Loucy (cell line): ENCODE measurements at regions not wholly inside any gene's neighbourhood (a gene's known extent, or its start where the extent isn't known, plus 50 kb on each side); places are given as distances from the start of the nearest gene placed in this dataset.

Experiments
- H2AFZ ChIP-seq: fragments of 200-600 bp; sonication (generic); 2 replicates; pipeline ENCODE4 v1.6.0; 2016; ENCODE audit warnings: antibody characterized with exemption, mild to moderate bottlenecking, low read length, moderate library complexity
- H3F3A ChIP-seq: fragments of 200-600 bp; 2 replicates; pipeline ENCODE4 v1.6.0; 2016; ENCODE audit warnings: antibody characterized with exemption, low read depth, mild to moderate bottlenecking
- H3K27me3 ChIP-seq: fragments of 200-600 bp; sonication (generic); 2 replicates; pipeline ENCODE4 v1.6.1; 2014; ENCODE audit warnings: low read length, mild to moderate bottlenecking; ENCODE audit not compliant: insufficient read depth, poor library complexity, severe bottlenecking
- H3K36me3 ChIP-seq: fragments of 200-600 bp; sonication (generic); 2 replicates; pipeline ENCODE4 v1.6.1; 2016; ENCODE audit warnings: low read length; ENCODE audit not compliant: insufficient read depth
- H3K4me1 ChIP-seq: fragments of 200-600 bp; sonication (generic); 2 replicates; pipeline ENCODE4 v1.5.1; 2014; ENCODE audit warnings: low read length, mild to moderate bottlenecking; ENCODE audit not compliant: insufficient read depth, poor library complexity, severe bottlenecking
- H3K4me2 ChIP-seq: fragments of 200-600 bp; sonication (generic); 2 replicates; pipeline ENCODE4 v1.6.0; 2014; ENCODE audit warnings: antibody characterized with exemption, low read length, low read depth, mild to moderate bottlenecking; ENCODE audit not compliant: poor library complexity, severe bottlenecking
- H3K4me3 ChIP-seq: fragments of 200-600 bp; sonication (generic); 2 replicates; pipeline ENCODE4 v1.5.1; 2014; ENCODE audit warnings: low read length, mild to moderate bottlenecking, mixed read lengths; ENCODE audit not compliant: poor library complexity, severe bottlenecking
- H3K79me2 ChIP-seq: fragments of 200-600 bp; sonication (generic); 2 replicates; pipeline ENCODE4 v1.6.1; 2014; ENCODE audit warnings: low read length; ENCODE audit not compliant: insufficient read depth
- H3K9ac ChIP-seq: fragments of 200-600 bp; sonication (generic); 2 replicates; pipeline ENCODE4 v1.6.0; 2014; ENCODE audit warnings: mild to moderate bottlenecking, low read depth, low read length, moderate library complexity; ENCODE audit not compliant: poor library complexity, severe bottlenecking
- H3K9me2 ChIP-seq: fragments of 200-600 bp; sonication (generic); replicated peaks from 2 replicates; pipeline ENCODE4 v1.6.1; 2016; ENCODE audit warnings: low read depth, low read length, mixed read lengths
- H3K9me3 ChIP-seq: fragments of 200-600 bp; sonication (generic); 2 replicates; pipeline ENCODE4 v1.6.1; 2014; ENCODE audit warnings: mild to moderate bottlenecking, antibody characterized with exemption, low read length, low read depth; ENCODE audit not compliant: insufficient read depth
- H4K20me1 ChIP-seq: fragments of 200-600 bp; sonication (generic); 2 replicates; pipeline ENCODE4 v1.6.0; 2014; ENCODE audit warnings: antibody characterized with exemption, low read length, mild to moderate bottlenecking; ENCODE audit not compliant: insufficient read depth, poor library complexity, severe bottlenecking
- CTCF ChIP-seq: fragments of 200-600 bp; sonication (generic); conservative IDR thresholded peaks from 2 replicates; pipeline ENCODE4 v1.5.1; 2014; ENCODE audit warnings: mild to moderate bottlenecking, antibody characterized with exemption, low read length
- EZH2phosphoT487 ChIP-seq: fragments of 200-600 bp; IDR thresholded peaks from 2 replicates; pipeline ENCODE4 v1.6.1; 2018; ENCODE audit warnings: antibody characterized with exemption, mild to moderate bottlenecking, moderate library complexity, borderline replicate concordance

- Histone ChIP-seq H3K27me3 (no peaks in the 10 kb centered on the region), H3F3A (no peaks in the 10 kb centered on the region), H4K20me1 (no peaks in the 10 kb centered on the region), H3K9ac (no peak overlapping the region), H3K4me3 (no peak overlapping the region), H3K9me3 (no peaks in the 10 kb centered on the region), H3K36me3 (peaks cover 10% of the 10 kb centered on the region; the same call in 1 of the 2 replicates), H2AFZ (no peak overlapping the region), H3K9me2 (no peaks in the 10 kb centered on the region), H3K4me2 (no peak overlapping the region), H3K79me2 (no peaks in the 10 kb centered on the region), H3K4me1 (no peaks in the 10 kb centered on the region)
- TF ChIP-seq CTCF: no peak
- no peak for TF ChIP-seq EZH2phosphoT487
Measured at GRCh38 chrX:7316280-7316679, 168.3 kb upstream of the PUDP start.

- H3F3A ChIP-seq: no peaks in the 10 kb centered on the region
- H3K9me2 ChIP-seq: no peaks in the 10 kb centered on the region
- no peak overlapping the region for H3K4me3 ChIP-seq
- H3K27me3 ChIP-seq: no peaks in the 10 kb centered on the region
- H3K4me1 ChIP-seq: no peaks in the 10 kb centered on the region
- no peak overlapping the region for H3K4me2 ChIP-seq
- H3K9ac ChIP-seq: no peak overlapping the region
- no peak overlapping the region for H2AFZ ChIP-seq
- no peaks in the 10 kb centered on the region for H3K79me2 ChIP-seq
- no peaks in the 10 kb centered on the region for H3K9me3 ChIP-seq
- H4K20me1 ChIP-seq: no peaks in the 10 kb centered on the region
- TF ChIP-seq EZH2phosphoT487 (no peak), CTCF (no peak)
- peaks cover 19% of the 10 kb centered on the region; the same call in 1 of the 2 replicates for H3K36me3 ChIP-seq
Measured at GRCh38 chrX:7314425-7314824, 166.5 kb upstream of the PUDP start.

GRCh38 chrX:7307720-7308119 lies 159.8 kb upstream of the PUDP start:
- Histone ChIP-seq H3K4me2 (no peak overlapping the region), H3K4me3 (no peak overlapping the region), H4K20me1 (no peaks in the 10 kb centered on the region), H2AFZ (no peak overlapping the region), H3K36me3 (peaks cover 33% of the 10 kb centered on the region; the same call in 1 of the 2 replicates), H3K9me2 (no peaks in the 10 kb centered on the region), H3K27me3 (no peaks in the 10 kb centered on the region), H3K9me3 (no peaks in the 10 kb centered on the region), H3K4me1 (no peaks in the 10 kb centered on the region), H3K9ac (no peak overlapping the region), H3F3A (no peaks in the 10 kb centered on the region), H3K79me2 (no peaks in the 10 kb centered on the region)
- TF ChIP-seq CTCF: no peak
- TF ChIP-seq EZH2phosphoT487: no peak
